ENCODE measurements at regions not wholly inside any gene's neighbourhood (a gene's known extent, or its start where the extent isn't known, plus 50 kb on each side); places are given as distances from the start of the nearest gene placed in this dataset.

- no peaks in the 10 kb centered on the region for H3K27me3 ChIP-seq (ENCODE audit: control insufficient read depth, insufficient read depth, low read length)
These were observed 1130.3 kb downstream of the RAPGEF2 start for GRCh38 chr4:160233141-160233540.

GRCh38 chr4:160235285-160235684 lies 1132.4 kb downstream of the RAPGEF2 start:
- H3K27me3 ChIP-seq (ENCODE audit: control insufficient read depth, insufficient read depth, low read length) = no peaks in the 10 kb centered on the region
- H3K36me3 ChIP-seq (ENCODE audit: control insufficient read depth, insufficient read depth, low read length) = no peaks in the 10 kb centered on the region
- H3K4me3 ChIP-seq (ENCODE audit: low read depth, low read length) = no peak overlapping the region
- no peaks in the 10 kb centered on the region for H3K9me3 ChIP-seq (ENCODE audit: control insufficient read depth, insufficient read depth, low read length)
- H3K4me1 ChIP-seq (ENCODE audit: control insufficient read depth, insufficient read depth, low read length) = no peaks in the 10 kb centered on the region
- no peak overlapping the region for H3K9ac ChIP-seq (ENCODE audit: low read depth, low read length)

More at GRCh38 chr4:160233141-160233540, 1130.3 kb downstream of the RAPGEF2 start:
- no peaks in the 10 kb centered on the region for H3K4me1 ChIP-seq (ENCODE audit: control insufficient read depth, insufficient read depth, low read length)
- no peak overlapping the region for H3K4me3 ChIP-seq (ENCODE audit: low read depth, low read length)
- no peaks in the 10 kb centered on the region for H3K9me3 ChIP-seq (ENCODE audit: control insufficient read depth, insufficient read depth, low read length)
- no peaks in the 10 kb centered on the region for H3K36me3 ChIP-seq (ENCODE audit: control insufficient read depth, insufficient read depth, low read length)
- H3K9ac ChIP-seq (ENCODE audit: low read depth, low read length) = no peak overlapping the region

GRCh38 chr4:160235771-160236170 lies 1132.9 kb downstream of the RAPGEF2 start:
- Histone ChIP-seq H3K4me3 (ENCODE audit: low read depth, low read length) (no peak overlapping the region), H3K36me3 (ENCODE audit: control insufficient read depth, insufficient read depth, low read length) (no peaks in the 10 kb centered on the region), H3K9ac (ENCODE audit: low read depth, low read length) (no peak overlapping the region), H3K4me1 (ENCODE audit: control insufficient read depth, insufficient read depth, low read length) (no peaks in the 10 kb centered on the region), H3K27me3 (ENCODE audit: control insufficient read depth, insufficient read depth, low read length) (no peaks in the 10 kb centered on the region), H3K9me3 (ENCODE audit: control insufficient read depth, insufficient read depth, low read length) (no peaks in the 10 kb centered on the region)

- Histone ChIP-seq H3K27me3 (ENCODE audit: control insufficient read depth, insufficient read depth, low read length) (no peaks in the 10 kb centered on the region), H3K36me3 (ENCODE audit: control insufficient read depth, insufficient read depth, low read length) (no peaks in the 10 kb centered on the region), H3K9me3 (ENCODE audit: control insufficient read depth, insufficient read depth, low read length) (no peaks in the 10 kb centered on the region), H3K4me1 (ENCODE audit: control insufficient read depth, insufficient read depth, low read length) (no peaks in the 10 kb centered on the region), H3K4me3 (ENCODE audit: low read depth, low read length) (no peak overlapping the region), H3K9ac (ENCODE audit: low read depth, low read length) (no peak overlapping the region)
These were observed 1135.9 kb downstream of the RAPGEF2 start for GRCh38 chr4:160238790-160239189.

GRCh38 chr4:160247091-160247656 lies 1144.3 kb downstream of the RAPGEF2 start:
- no peaks in the 10 kb centered on the region for H3K4me1 ChIP-seq (ENCODE audit: control insufficient read depth, insufficient read depth, low read length)
- H3K4me3 ChIP-seq (ENCODE audit: low read depth, low read length) = no peak overlapping the region
- H3K36me3 ChIP-seq (ENCODE audit: control insufficient read depth, insufficient read depth, low read length) = no peaks in the 10 kb centered on the region
- no peaks in the 10 kb centered on the region for H3K9me3 ChIP-seq (ENCODE audit: control insufficient read depth, insufficient read depth, low read length)
- no peaks in the 10 kb centered on the region for H3K27me3 ChIP-seq (ENCODE audit: control insufficient read depth, insufficient read depth, low read length)
- H3K9ac ChIP-seq (ENCODE audit: low read depth, low read length) = no peak overlapping the region

GRCh38 chr4:160251522-160252170 lies 1148.8 kb downstream of the RAPGEF2 start:
- no peaks in the 10 kb centered on the region for H3K4me1 ChIP-seq (ENCODE audit: control insufficient read depth, insufficient read depth, low read length)
- no peak overlapping the region for H3K9ac ChIP-seq (ENCODE audit: low read depth, low read length)
- no peak overlapping the region for H3K4me3 ChIP-seq (ENCODE audit: low read depth, low read length)
- no peaks in the 10 kb centered on the region for H3K36me3 ChIP-seq (ENCODE audit: control insufficient read depth, insufficient read depth, low read length)
- H3K9me3 ChIP-seq (ENCODE audit: control insufficient read depth, insufficient read depth, low read length) = no peaks in the 10 kb centered on the region
- no peaks in the 10 kb centered on the region for H3K27me3 ChIP-seq (ENCODE audit: control insufficient read depth, insufficient read depth, low read length)

GRCh38 chr4:160257318-160257717 lies 1154.4 kb downstream of the RAPGEF2 start:
- H3K9me3 ChIP-seq (ENCODE audit: control insufficient read depth, insufficient read depth, low read length) = no peaks in the 10 kb centered on the region
- H3K9ac ChIP-seq (ENCODE audit: low read depth, low read length) = no peak overlapping the region
- H3K27me3 ChIP-seq (ENCODE audit: control insufficient read depth, insufficient read depth, low read length) = no peaks in the 10 kb centered on the region
- H3K4me1 ChIP-seq (ENCODE audit: control insufficient read depth, insufficient read depth, low read length) = no peaks in the 10 kb centered on the region
- H3K36me3 ChIP-seq (ENCODE audit: control insufficient read depth, insufficient read depth, low read length) = no peaks in the 10 kb centered on the region
- no peak overlapping the region for H3K4me3 ChIP-seq (ENCODE audit: low read depth, low read length)

GRCh38 chr4:160265014-160265413 lies 1162.1 kb downstream of the RAPGEF2 start:
- Histone ChIP-seq H3K27me3 (ENCODE audit: control insufficient read depth, insufficient read depth, low read length) (no peaks in the 10 kb centered on the region), H3K36me3 (ENCODE audit: control insufficient read depth, insufficient read depth, low read length) (no peaks in the 10 kb centered on the region), H3K9me3 (ENCODE audit: control insufficient read depth, insufficient read depth, low read length) (no peaks in the 10 kb centered on the region), H3K4me3 (ENCODE audit: low read depth, low read length) (no peak overlapping the region), H3K4me1 (ENCODE audit: control insufficient read depth, insufficient read depth, low read length) (no peaks in the 10 kb centered on the region), H3K9ac (ENCODE audit: low read depth, low read length) (no peak overlapping the region)

- no peaks in the 10 kb centered on the region for H3K27me3 ChIP-seq (ENCODE audit: control insufficient read depth, insufficient read depth, low read length)
- no peaks in the 10 kb centered on the region for H3K4me1 ChIP-seq (ENCODE audit: control insufficient read depth, insufficient read depth, low read length)
- no peak overlapping the region for H3K4me3 ChIP-seq (ENCODE audit: low read depth, low read length)
- H3K9me3 ChIP-seq (ENCODE audit: control insufficient read depth, insufficient read depth, low read length) = no peaks in the 10 kb centered on the region
- no peaks in the 10 kb centered on the region for H3K36me3 ChIP-seq (ENCODE audit: control insufficient read depth, insufficient read depth, low read length)
- no peak overlapping the region for H3K9ac ChIP-seq (ENCODE audit: low read depth, low read length)
These were observed 1163.0 kb downstream of the RAPGEF2 start for GRCh38 chr4:160265836-160266235.

- Histone ChIP-seq H3K4me3 (ENCODE audit: low read depth, low read length) (no peak overlapping the region), H3K9me3 (ENCODE audit: control insufficient read depth, insufficient read depth, low read length) (no peaks in the 10 kb centered on the region), H3K4me1 (ENCODE audit: control insufficient read depth, insufficient read depth, low read length) (no peaks in the 10 kb centered on the region), H3K36me3 (ENCODE audit: control insufficient read depth, insufficient read depth, low read length) (no peaks in the 10 kb centered on the region), H3K27me3 (ENCODE audit: control insufficient read depth, insufficient read depth, low read length) (no peaks in the 10 kb centered on the region), H3K9ac (ENCODE audit: low read depth, low read length) (no peak overlapping the region)
These were observed 1174.0 kb downstream of the RAPGEF2 start for GRCh38 chr4:160276785-160277325.

GRCh38 chr4:160283081-160283480 lies 1180.2 kb downstream of the RAPGEF2 start:
- Histone ChIP-seq H3K9ac (ENCODE audit: low read depth, low read length) (no peak overlapping the region), H3K9me3 (ENCODE audit: control insufficient read depth, insufficient read depth, low read length) (no peaks in the 10 kb centered on the region), H3K36me3 (ENCODE audit: control insufficient read depth, insufficient read depth, low read length) (no peaks in the 10 kb centered on the region), H3K27me3 (ENCODE audit: control insufficient read depth, insufficient read depth, low read length) (no peaks in the 10 kb centered on the region), H3K4me1 (ENCODE audit: control insufficient read depth, insufficient read depth, low read length) (no peaks in the 10 kb centered on the region), H3K4me3 (ENCODE audit: low read depth, low read length) (no peak overlapping the region)

GRCh38 chr4:160284516-160284915 lies 1181.6 kb downstream of the RAPGEF2 start:
- Histone ChIP-seq H3K4me3 (ENCODE audit: low read depth, low read length) (no peak overlapping the region), H3K9ac (ENCODE audit: low read depth, low read length) (no peak overlapping the region), H3K9me3 (ENCODE audit: control insufficient read depth, insufficient read depth, low read length) (no peaks in the 10 kb centered on the region), H3K36me3 (ENCODE audit: control insufficient read depth, insufficient read depth, low read length) (no peaks in the 10 kb centered on the region), H3K4me1 (ENCODE audit: control insufficient read depth, insufficient read depth, low read length) (no peaks in the 10 kb centered on the region), H3K27me3 (ENCODE audit: control insufficient read depth, insufficient read depth, low read length) (no peaks in the 10 kb centered on the region)

All from iPS-15b (cell line).